ENCODE measurements at regions not wholly inside any gene's neighbourhood (a gene's known extent, or its start where the extent isn't known, plus 50 kb on each side); places are given as distances from the start of the nearest gene placed in this dataset.

GRCh38 chr2:223227338-223227737 lies 175.3 kb downstream of the KCNE4 start:
- DNase-seq: no peak

GRCh38 chr2:223228871-223229270 lies 176.9 kb downstream of the KCNE4 start:
- DNase-seq: no peak

DNA sequence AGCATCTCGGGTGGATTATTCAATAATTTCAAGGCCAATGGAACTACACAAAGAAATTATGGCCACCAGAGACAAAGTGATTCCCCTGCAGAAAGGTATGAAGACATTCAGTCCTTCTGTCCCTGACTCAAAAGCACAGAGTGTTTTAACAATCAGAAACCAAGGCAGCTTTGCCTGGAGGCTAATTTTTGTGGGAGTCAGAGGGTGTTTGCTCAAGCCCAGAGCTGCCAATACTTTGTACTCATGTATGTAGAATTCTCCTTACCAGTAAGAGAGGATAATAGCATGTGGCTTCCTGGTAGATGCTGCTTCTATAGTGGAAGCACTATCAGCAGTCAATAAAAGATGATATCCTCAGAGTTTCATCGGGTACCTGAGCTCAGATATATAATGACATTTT lies 178.4 kb downstream of the KCNE4 start:
- DNase-seq: no peak

DNA sequence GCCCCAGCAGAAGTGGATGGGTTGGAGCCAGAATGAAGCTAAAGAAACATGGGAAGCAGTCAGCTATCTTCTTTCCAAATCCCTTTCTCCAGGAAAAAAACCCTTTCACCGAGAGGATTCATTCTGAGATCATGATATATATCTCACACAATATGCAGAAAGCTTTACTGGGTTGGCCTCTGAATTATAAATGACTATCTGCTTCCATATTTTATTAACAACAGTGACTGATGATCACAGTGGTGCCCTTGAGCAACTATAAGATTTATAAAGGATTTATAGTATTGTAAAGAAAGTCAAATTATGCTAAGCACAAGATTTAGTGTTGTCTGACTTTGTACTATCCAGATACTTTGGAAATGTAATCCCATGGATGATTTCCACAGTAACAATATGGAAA lies 180.3 kb downstream of the KCNE4 start:
- no peak for DNase-seq

DNA sequence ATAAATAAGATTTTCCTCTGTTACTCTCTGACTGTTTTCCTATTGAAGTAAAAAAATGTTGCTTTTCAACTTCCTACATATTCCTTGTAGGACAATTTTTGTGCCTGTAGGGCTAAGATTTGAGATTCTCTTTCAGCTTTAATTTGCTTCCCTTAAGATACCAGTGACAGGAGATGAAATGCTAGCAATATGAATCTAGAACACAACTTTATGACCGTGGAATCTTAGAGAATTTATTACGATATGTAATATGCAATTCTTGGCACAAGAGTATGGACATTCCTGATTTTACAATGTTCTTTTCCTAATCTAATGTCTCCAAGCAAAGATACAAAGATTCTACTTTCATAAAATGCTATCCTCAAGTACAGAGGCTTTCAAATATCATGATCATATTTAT lies 180.9 kb downstream of the KCNE4 start:
- DNase-seq: no peak

GRCh38 chr2:223235986-223236385 lies 184.0 kb downstream of the KCNE4 start:
- no peak for DNase-seq

DNA sequence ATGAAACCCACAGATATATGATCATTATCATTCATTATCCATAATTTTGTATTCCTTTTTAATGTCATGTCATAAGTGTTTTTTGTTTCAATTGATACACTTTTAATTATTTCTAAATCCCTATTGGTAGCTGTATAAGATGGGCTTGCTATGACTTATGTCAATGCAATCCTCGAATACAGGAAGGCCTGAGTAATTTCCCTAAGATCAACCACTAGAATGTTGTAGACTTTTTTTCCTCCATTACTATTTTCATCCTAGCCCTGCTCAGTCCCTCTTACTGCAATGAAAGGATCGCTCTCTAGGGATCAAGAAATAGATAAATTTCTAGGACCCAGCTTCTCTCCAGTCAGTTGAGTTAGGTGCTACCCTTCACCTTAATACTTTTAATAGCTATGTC lies 186.3 kb downstream of the KCNE4 start:
- DNase-seq: no peak

DNA sequence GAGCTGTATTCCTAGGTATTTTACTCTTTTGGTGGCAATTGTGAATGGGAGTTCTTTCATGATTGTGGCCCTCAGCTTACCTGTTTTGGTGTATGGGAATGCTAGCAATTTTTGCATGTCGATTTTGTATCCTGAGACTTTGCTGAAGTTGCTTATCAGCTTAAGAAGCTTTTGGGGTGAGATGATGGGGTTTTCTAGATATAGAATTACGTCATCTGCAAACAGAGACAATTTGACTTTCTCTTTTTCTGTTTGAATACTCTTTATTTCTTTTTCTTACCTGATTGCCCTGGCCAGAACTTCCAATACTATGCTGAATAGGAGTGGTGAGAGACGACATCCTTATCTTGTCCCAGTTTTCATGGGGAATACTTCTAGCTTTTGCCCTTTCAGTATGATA lies 191.2 kb downstream of the KCNE4 start:
- DNase-seq: no peak

DNA sequence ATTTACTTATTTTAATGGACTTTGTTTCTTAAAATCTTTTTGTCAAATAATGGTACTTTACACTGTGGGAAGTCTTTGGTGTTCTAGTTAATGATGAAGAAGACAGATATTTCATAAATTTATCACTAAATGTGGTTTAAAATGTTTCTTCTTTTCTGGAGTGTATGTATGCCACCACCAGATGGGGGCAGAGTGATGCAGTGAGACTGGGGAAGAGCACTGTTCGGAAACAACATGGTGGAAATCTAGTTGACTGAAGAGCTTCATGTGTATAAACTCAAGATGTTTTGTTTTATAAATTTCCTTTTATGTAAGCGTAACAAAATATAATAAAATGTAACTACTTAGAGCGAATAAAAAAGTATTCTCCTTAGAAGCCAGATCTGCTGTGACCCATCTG lies 195.1 kb downstream of the KCNE4 start:
- no peak for DNase-seq

GRCh38 chr2:223251656-223252229 lies 199.8 kb downstream of the KCNE4 start:
- no peak for DNase-seq

- no peak for DNase-seq
Observed at GRCh38 chr2:223260681-223261080, 208.7 kb downstream of the KCNE4 start.

DNA sequence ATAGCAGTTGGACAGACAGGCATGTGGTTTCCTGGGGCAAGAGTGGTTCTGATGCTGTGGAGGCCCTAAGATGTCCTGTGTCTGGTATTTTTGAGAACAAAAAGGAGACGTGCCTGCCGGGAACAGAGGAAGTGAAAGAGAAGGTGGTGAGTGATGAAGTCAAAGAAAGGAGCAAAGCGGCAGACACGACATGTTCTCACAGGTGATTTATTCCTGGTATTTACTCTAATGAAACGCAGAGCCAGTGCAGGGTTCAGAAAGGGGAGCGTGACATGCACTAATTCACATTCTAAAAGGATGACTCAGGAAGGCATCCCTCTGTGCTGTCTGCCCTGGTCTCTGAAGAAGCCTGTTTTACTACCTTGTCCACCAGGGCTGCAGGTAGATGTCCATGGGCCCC lies 211.0 kb downstream of the KCNE4 start:
- DNase-seq: no peak

DNA sequence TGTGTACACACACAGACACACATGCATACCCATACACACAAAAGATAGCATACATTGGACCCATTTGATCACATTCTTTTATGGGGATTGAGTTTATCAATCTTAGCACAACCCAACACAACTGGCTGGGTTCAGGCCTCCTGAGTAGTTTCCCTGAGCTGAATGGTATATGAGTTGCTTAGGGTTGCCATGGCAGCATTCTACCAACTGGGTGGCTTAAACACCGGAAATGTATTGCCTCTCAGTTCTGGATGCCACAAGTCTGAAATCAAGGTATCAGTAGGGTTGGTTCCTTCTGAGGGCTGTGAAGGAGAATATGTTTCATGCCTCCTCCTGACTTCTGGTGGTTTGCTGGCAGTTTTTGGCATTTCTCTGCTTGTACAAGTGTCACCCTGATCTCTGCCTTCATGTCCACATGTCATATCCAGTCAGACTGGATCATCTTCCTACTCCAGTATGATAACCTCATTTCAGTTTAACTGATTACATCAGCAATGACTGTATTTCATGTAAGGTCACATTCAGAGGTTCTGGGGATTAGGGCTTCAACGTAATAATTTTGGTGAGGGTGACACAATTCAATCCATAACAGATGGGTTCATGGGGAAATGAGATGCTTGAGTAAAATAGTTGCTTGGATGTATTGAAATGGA lies 212.7 kb downstream of the KCNE4 start:
- DNase-seq: no peak

- no peak for DNase-seq
Observed at GRCh38 chr2:223267160-223267951, 215.4 kb downstream of the KCNE4 start.

DNA sequence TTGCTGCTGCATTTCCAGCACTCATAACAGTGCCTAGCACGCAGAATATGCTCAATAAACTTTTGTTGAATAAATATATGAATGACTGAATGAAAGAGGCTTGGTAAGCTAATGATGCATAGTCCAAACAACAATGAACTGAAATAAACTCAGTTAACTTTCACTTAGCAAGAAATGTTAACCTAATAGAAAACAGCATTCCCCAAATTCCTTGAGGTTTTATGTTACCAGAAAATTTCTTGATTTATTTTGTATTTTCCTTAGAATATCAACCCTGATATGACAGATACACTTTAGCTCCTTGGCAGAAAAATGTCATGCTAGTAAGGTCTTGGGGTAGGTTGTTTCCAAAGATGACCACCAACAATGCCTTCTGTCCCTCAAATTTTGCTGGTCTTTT lies 217.4 kb downstream of the KCNE4 start:
- no peak for DNase-seq

DNA sequence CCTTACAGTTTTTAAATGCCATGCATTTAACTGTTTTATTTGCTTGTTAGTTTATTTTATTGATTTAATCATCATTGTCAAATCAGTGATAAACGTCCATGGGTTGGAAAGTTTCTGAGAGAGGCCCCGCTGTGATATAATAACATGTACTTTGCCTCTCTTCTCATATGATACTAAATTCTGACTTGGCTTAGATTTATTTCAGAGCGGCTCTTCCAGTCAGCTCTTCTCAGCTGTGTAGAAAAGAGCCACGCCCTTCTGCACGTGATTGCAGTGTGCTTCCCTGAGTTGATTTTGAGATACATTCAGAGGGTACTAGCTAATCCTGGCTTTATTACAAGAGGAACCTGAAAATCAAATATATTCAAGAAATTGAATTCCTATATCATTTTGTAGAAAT lies 218.6 kb downstream of the KCNE4 start:
- no peak for DNase-seq

DNA sequence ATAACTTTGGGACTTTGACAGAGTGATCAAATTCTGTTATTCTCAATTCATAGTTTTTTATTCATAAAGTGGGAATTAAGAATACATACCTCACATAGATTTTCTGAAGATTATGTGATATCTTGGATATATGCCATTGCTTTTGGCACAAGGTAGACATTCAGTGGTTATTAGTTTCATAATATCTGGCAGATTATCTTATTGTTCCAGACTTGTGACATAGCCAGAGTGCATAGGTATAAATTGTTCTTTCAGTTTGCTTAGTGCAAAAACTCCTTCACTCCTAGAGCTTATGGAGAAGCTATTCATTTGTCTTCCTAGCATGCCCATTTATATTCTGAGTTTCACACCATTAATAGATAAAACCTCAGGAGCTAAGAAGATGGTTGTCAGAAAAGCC lies 222.0 kb downstream of the KCNE4 start:
- DNase-seq: no peak

DNA sequence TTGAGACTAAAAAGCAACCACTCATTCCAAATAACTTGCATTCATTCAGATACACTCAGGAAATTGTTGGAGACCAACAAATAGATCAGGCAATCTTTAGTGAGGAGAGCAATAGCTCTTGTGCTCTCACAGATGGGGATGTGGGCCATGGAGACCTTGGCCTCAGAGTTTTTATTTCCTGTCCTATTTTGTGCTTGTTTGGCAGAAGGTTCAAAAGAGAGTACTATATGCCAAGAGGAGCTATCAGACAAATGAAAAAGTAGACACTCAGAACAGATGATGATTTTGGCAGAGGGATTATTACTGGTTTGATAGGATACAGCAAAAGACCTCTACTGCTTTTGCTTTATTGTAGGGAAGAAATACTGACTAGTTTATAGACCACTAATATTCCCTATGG lies 230.2 kb downstream of the KCNE4 start:
- DNase-seq: no peak

DNA sequence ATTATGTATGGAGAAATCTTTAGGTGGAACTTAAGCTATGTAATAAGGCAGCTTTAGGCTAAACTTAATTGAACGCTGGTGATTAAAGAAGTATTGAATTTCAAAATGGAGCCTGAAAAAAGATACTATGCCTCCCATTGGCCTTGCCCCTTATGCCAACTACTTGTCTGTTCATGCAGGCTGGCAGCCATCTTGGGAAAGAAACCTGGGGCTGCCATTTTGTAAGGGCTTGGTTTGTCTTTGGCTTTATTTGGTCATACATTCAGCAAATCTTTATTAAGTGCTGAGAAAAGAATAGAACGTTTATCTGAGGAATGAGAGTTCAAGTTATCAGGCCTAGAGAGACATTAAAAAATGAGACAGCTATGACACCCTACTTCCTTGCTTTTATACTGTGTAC lies 231.3 kb downstream of the KCNE4 start:
- no peak for DNase-seq

GRCh38 chr2:223283771-223284170 lies 231.8 kb downstream of the KCNE4 start:
- DNase-seq: no peak

DNA sequence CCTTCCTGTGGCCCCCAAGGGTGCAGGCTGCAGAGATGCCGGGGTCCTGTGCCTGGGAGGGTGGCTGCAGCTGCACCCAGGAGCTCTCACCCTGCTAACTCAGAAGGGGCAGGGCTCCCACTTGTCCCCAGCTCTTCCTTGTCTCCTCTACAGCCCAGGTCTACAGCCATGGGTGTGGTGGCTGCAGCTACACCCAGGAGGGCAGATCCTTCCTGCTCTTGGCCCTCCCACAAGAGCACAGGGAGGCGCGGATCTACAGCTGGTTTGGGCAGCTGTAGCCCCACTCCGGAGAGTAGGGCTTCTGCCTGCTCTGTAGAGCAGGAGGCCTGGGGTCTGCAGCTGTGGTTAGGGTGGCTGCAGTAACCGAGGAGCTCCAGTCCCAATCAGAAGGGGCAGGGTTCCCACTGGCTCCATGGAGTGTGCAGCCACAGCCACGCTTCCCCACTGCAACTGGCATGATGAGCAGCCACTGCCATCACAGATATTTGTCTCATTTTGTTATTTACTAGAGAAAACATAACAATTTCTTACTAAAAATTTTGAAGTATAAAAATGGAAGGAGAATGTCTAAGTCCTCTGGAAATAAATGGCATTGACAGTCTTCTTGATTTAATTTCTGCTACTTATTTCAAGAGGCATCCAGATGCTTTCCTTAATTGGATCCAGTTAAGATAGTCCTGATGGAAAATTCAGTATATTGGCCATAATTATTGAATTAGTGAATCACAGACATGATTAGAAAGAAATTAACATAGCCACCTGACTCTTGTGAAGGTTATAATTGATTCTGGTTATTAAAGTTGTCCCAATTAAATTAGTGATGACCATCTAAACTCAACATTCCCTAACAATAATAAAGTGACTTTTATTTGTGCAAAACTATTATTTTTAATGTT lies 233.6 kb downstream of the KCNE4 start:
- no peak for DNase-seq

DNA sequence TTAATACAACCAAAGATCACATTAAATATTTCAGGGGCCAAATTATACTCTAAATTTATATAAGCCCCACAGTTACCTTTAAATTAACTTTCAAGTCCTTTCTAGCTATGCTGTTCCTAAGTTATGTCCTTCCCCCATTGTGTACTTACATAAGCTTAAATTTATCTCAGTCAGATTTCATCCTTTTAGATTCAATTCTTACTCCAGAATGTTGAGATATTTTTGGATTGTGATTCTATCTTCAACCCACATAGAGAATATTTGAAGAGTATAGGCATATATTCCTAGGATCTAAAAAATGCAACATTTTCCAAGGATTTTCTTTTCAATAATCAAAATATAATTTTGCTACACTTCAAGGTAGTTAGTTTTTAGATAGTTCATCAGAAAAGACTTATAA lies 242.8 kb downstream of the KCNE4 start:
- DNase-seq: no peak

GRCh38 chr2:223297788-223298187 lies 245.8 kb downstream of the KCNE4 start:
- no peak for DNase-seq
